ENCODE measurements at regions not wholly inside any gene's neighbourhood (a gene's known extent, or its start where the extent isn't known, plus 50 kb on each side); places are given as distances from the start of the nearest gene placed in this dataset.

DNA sequence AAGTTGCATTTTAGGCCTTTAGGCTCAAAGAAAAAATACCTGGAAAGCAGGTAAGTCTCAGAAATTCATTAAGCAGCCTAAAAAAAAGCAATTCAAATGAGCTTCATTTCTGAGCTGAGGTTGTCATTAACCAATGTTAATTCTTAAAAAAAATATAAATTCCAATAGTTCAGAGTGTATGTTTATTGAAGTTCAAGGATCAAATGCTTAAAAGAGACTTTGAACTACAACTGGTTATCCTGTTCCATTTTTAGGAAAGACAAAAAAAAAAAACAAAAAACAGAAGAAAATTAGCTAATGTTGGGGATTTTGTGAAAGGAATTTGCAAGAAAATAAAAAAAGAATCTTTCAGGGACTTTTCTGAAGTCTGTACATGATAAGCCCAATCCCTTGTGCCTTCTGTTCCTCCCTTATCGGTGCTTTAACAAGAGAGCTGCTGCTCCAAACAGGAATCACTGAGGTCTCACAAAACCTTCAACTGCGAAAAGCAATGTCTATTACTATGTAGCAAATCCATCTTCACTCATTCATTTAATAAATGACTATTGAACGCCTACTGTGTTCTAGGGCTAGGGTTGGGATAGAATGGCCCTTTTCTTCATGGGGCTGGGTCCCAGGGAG is 90.3 kb downstream of the FOXF2 start:
- ChIA-PET CTCF (interaction anchor here (0.6 kb wide), 1 partner anchor 822 kb away, joined by 5 read pairs; no protein-coding TSS in a partner anchor), POLR2A (interaction anchor here (0.6 kb wide), 1 partner anchor 1861 kb away, joined by 3 read pairs; no protein-coding TSS in a partner anchor)
- no peak for TF ChIP-seq LEF1 (IDR thresholded peaks at IDR 0.05; ENCODE audit: borderline replicate concordance)
- no peak for TF ChIP-seq CTBP1 (IDR thresholded peaks at IDR 0.05; ENCODE audit: borderline replicate concordance)
- TF ChIP-seq ARNT (IDR thresholded peaks at IDR 0.05) = no peak
- no peak for TF ChIP-seq SUZ12 (IDR thresholded peaks at IDR 0.05)
- no peak for DNase-seq (ENCODE audit: extremely low spot score)

DNA sequence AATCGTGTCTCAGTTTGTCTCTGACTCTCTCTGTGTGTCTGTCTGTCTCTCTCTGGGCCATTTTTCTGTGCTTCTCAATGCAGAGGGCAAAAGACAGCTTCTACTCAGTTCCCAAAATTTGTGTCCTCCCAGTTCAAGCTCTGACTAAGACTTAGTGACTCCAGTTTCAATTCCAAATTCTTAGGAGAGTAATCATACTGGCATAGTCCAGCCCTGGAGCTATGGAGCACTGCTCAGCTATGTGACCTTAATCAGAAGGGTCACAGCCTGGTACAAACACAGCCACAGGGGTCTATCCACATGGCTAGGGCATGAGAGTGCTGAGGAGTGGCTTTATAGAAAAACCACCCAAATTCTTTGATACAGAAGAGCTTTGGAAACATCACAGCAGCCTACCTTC is 91.9 kb downstream of the FOXF2 start:
- no peak for TF ChIP-seq SP1 (IDR thresholded peaks at IDR 0.05)
- no peak for TF ChIP-seq FOXM1 (IDR thresholded peaks at IDR 0.05; ENCODE audit: borderline replicate concordance)
- no peak for TF ChIP-seq ARNT (IDR thresholded peaks at IDR 0.05)
- no peak for TF ChIP-seq HDGF (IDR thresholded peaks at IDR 0.05; ENCODE audit: borderline replicate concordance)
- TF ChIP-seq L3MBTL2 (conservative IDR thresholded peaks at IDR 0.05) = no peak
- no peak for TF ChIP-seq FOXA1 (IDR thresholded peaks at IDR 0.05)
- TF ChIP-seq ZNF384 (IDR thresholded peaks at IDR 0.05) = no peak
- no peak for TF ChIP-seq LEF1 (IDR thresholded peaks at IDR 0.05; ENCODE audit: borderline replicate concordance)
- no peak for TF ChIP-seq NFRKB (IDR thresholded peaks at IDR 0.05)
- no peak for TF ChIP-seq FOXK2 (IDR thresholded peaks at IDR 0.05)
- no peak for TF ChIP-seq BHLHE40 (IDR thresholded peaks at IDR 0.05; ENCODE audit: borderline replicate concordance)
- no peak for TF ChIP-seq SUZ12 (IDR thresholded peaks at IDR 0.05)
- TF ChIP-seq CTBP1 (IDR thresholded peaks at IDR 0.05; ENCODE audit: borderline replicate concordance) = no peak
- no peak for TF ChIP-seq ELF4 (IDR thresholded peaks at IDR 0.05)
- TF ChIP-seq, protein P1, sequence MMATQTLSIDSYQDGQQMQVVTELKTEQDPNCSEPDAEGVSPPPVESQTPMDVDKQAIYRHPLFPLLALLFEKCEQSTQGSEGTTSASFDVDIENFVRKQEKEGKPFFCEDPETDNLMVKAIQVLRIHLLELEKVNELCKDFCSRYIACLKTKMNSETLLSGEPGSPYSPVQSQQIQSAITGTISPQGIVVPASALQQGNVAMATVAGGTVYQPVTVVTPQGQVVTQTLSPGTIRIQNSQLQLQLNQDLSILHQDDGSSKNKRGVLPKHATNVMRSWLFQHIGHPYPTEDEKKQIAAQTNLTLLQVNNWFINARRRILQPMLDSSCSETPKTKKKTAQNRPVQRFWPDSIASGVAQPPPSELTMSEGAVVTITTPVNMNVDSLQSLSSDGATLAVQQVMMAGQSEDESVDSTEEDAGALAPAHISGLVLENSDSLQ (IDR thresholded peaks at IDR 0.05) = no peak
- POLR2A ChIA-PET = no interaction called here
- CTCF ChIA-PET = no interaction called here
- no peak for DNase-seq (ENCODE audit: extremely low spot score)

DNA sequence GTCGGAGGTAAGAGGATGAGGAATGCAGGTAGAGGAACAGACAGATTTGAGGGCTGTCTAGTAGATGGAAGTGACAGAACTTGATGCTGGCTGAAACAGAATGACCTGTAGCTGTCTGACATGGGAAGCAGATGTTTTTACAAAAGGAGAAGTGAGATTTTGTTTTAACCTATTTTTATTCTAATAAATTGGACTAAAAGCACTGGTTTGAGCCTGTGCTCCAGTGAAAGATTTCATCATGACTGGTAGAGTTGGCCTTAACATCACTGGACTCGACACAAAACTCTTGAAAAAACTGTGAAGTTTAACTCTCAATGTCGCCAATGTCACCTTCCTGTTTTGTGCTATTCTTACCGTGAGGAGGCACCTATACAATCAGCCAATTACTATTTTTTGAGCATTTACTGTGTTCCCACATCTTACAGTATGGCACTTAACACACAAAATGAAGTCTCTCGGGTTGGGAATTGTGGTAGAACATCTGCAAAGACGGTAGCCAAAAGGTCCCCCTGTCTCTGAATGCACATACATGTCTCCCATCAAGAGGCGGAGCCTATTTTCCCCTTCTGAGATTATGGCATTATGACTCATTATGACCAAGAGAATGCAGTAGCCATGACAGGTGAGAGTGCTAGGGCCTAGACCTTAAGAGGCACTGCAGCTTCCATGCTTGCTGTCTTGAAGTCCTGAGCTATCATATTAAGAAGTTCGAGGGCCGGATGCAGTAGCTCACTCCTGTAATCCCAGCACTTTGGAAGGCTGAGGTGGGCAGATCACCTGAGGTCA is 93.2 kb downstream of the FOXF2 start:
- TF ChIP-seq FOXA1 (IDR thresholded peaks at IDR 0.05) (no peak), FOXK2 (IDR thresholded peaks at IDR 0.05) (no peak), CTBP1 (IDR thresholded peaks at IDR 0.05; ENCODE audit: borderline replicate concordance) (no peak), HDGF (IDR thresholded peaks at IDR 0.05; ENCODE audit: borderline replicate concordance) (no peak), BHLHE40 (IDR thresholded peaks at IDR 0.05; ENCODE audit: borderline replicate concordance) (no peak), NFRKB (IDR thresholded peaks at IDR 0.05) (no peak), TARDBP (IDR thresholded peaks at IDR 0.05) (no peak), LEF1 (IDR thresholded peaks at IDR 0.05; ENCODE audit: borderline replicate concordance) (no peak), SUZ12 (IDR thresholded peaks at IDR 0.05) (no peak), SP1 (IDR thresholded peaks at IDR 0.05) (no peak), L3MBTL2 (conservative IDR thresholded peaks at IDR 0.05) (no peak), FOXM1 (IDR thresholded peaks at IDR 0.05; ENCODE audit: borderline replicate concordance) (no peak), ZNF384 (IDR thresholded peaks at IDR 0.05) (no peak), ELF4 (IDR thresholded peaks at IDR 0.05) (no peak), ARNT (IDR thresholded peaks at IDR 0.05) (no peak)
- TF ChIP-seq, protein P1 (IDR thresholded peaks at IDR 0.05) = no peak
- CTCF ChIA-PET = no interaction called here
- no peak for DNase-seq (ENCODE audit: extremely low spot score)
- POLR2A ChIA-PET = no interaction called here

DNA sequence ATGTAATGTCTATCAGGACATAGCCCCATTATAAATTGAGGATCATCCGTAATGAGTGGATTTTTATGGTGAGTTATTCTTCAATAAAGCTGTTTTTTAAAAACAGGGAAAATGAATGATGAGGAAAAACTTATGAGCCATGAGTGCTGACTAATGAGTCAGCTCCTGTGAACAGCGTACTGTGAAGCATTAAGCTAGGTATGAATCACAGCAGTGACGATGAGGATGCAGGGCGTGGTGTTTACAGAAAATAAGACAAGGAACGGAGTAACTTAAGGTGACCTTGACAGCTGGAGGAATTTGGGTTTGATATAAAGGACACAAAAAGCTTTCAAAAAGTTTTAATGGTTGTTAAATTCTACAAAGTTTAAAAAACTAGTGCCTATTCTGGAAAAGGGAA is 96.3 kb downstream of the FOXF2 start:
- TF ChIP-seq SUZ12 (IDR thresholded peaks at IDR 0.05) = no peak
- no peak for TF ChIP-seq CTBP1 (IDR thresholded peaks at IDR 0.05; ENCODE audit: borderline replicate concordance)
- no peak for TF ChIP-seq FOXM1 (IDR thresholded peaks at IDR 0.05; ENCODE audit: borderline replicate concordance)
- no peak for TF ChIP-seq LEF1 (IDR thresholded peaks at IDR 0.05; ENCODE audit: borderline replicate concordance)
- no peak for TF ChIP-seq BHLHE40 (IDR thresholded peaks at IDR 0.05; ENCODE audit: borderline replicate concordance)
- TF ChIP-seq SP1 (IDR thresholded peaks at IDR 0.05) = no peak
- TF ChIP-seq HDGF (IDR thresholded peaks at IDR 0.05; ENCODE audit: borderline replicate concordance) = no peak
- no peak for TF ChIP-seq ELF4 (IDR thresholded peaks at IDR 0.05)
- no peak for TF ChIP-seq TARDBP (IDR thresholded peaks at IDR 0.05)
- TF ChIP-seq, protein P1 (IDR thresholded peaks at IDR 0.05) = no peak
- no peak for TF ChIP-seq ARNT (IDR thresholded peaks at IDR 0.05)
- CTCF ChIA-PET = no interaction called here
- no peak for DNase-seq (ENCODE audit: extremely low spot score)
- POLR2A ChIA-PET = no interaction called here

DNA sequence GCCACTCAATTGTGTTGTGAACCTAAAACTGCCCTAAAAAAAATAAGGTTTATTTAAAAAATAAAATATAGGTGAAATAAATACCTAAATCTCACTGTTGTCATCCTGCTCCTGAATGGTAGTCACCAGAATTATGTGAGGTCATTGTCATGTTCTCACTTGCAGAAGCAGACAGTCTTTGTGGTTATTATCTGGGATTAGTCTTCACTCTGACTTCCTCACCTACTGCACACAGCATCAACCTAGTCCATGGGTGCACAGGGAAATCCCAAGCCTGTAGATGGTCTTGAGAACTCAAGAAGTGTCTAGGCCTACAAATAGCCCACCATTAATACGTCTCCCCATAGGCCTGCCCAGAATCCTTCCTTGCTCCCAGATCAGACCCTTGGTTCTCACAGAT is 97.0 kb downstream of the FOXF2 start:
- DNase-seq (ENCODE audit: extremely low spot score) = no peak
- TF ChIP-seq SP1 (IDR thresholded peaks at IDR 0.05) (no peak), CTBP1 (IDR thresholded peaks at IDR 0.05; ENCODE audit: borderline replicate concordance) (no peak), ELF4 (IDR thresholded peaks at IDR 0.05) (no peak), ARNT (IDR thresholded peaks at IDR 0.05) (no peak), FOXA1 (IDR thresholded peaks at IDR 0.05) (no peak), LEF1 (IDR thresholded peaks at IDR 0.05; ENCODE audit: borderline replicate concordance) (no peak), TARDBP (IDR thresholded peaks at IDR 0.05) (no peak)
- POLR2A ChIA-PET = no interaction called here
- CTCF ChIA-PET = no interaction called here

DNA sequence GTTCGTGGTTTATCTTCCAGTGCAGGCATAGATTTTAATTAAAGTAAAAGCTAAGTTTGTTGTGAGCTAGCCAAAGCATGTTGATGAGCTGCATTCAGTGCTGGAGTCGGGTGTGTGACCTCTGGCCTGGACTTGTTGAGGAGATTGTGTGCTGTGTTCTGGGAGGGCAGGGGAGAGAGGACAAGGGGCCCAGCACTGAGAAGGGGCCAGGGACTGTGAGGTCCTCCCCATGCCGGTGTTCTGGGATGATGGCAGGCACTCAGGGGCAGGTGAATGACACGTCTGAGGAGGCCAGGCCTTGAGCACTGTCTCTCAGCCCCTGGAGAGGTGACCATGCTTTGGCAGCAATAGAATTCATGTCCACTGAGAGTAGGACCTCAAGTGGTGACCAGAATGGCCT is 97.9 kb downstream of the FOXF2 start:
- POLR2A ChIA-PET = no interaction called here
- TF ChIP-seq L3MBTL2 (conservative IDR thresholded peaks at IDR 0.05) (no peak), HDGF (IDR thresholded peaks at IDR 0.05; ENCODE audit: borderline replicate concordance) (no peak), SUZ12 (IDR thresholded peaks at IDR 0.05) (no peak), ELF4 (IDR thresholded peaks at IDR 0.05) (no peak), FOXA1 (IDR thresholded peaks at IDR 0.05) (no peak)
- CTCF ChIA-PET = no interaction called here
- DNase-seq (ENCODE audit: extremely low spot score) = no peak
